Prostate gland (tissue), 2 donors: ENCODE measurements at regions not wholly inside any gene's neighbourhood (a gene's known extent, or its start where the extent isn't known, plus 50 kb on each side); places are given as distances from the start of the nearest gene placed in this dataset.

Source experiments
- DNase-seq: peaks from one replicate; pipeline ENCODE4 v3.0.0-alpha.2; 2019; ENCODE audit warnings: low spot score
- H3K27ac ChIP-seq, 2 donors: fragments of 200-600 bp; sonication (generic); 2 replicates each; pipeline ENCODE4 v1.5.1; 2017 to 2019
- H3K27me3 ChIP-seq: fragments of 200-600 bp; sonication (generic); replicated peaks from 2 replicates; pipeline ENCODE4 v1.5.1; 2019; ENCODE audit not compliant: insufficient read depth
- H3K36me3 ChIP-seq, 2 donors: fragments of 200-600 bp; sonication (generic); 1 replicate in 1 of 2; 2 replicates in 1 of 2; pipeline versions ENCODE4 v1.5.1 to v1.8.1; 2017 to 2019
- H3K4me1 ChIP-seq: fragments of 200-600 bp; sonication (generic); replicated peaks from 2 replicates; pipeline ENCODE4 v1.5.1; 2019
- H3K4me3 ChIP-seq, 2 donors: fragments of 200-600 bp; sonication (generic); 2 replicates each; pipeline ENCODE4 v1.5.1; 2017 to 2019
- H3K9me3 ChIP-seq: fragments of 200-600 bp; sonication (generic); 2 replicates; pipeline ENCODE4 v1.5.1; 2017
- POLR2A ChIP-seq: fragments of 450-650 bp; IDR thresholded peaks from one replicate; pipeline ENCODE4 v1.6.1; 2016; ENCODE audit warnings: antibody characterized with exemption, mild to moderate bottlenecking
- POLR2AphosphoS5 ChIP-seq: sonication (generic); formaldehyde crosslinking; IDR thresholded peaks from one replicate; pipeline ENCODE4 v1.6.1; 2017; ENCODE audit warnings: antibody characterized with exemption
- WGBS: methylation state at CpG from one replicate; pipeline ENCODE4 v1.1.5; 2018; 5-methylcytosine and 5-hydroxymethylcytosine counted together
- intact Hi-C: fragments of 100-400 bp; cut with DNase I; formaldehyde crosslinking; loops from one replicate; pipeline ENCODE4 v1.14.2; 2022
- TF ChIP-seq, protein P1 (sequence below), 4 experiments: fragments of 200-600 bp in 2 of 4; fragments of 450-650 bp in 2 of 4; sonication (generic) in 2 of 4; IDR thresholded peaks; 1 replicate in 3 of 4; 2 replicates in 1 of 4; pipeline ENCODE4 v1.5.1; 2016 to 2019; ENCODE audit warnings: antibody characterized with exemption in 4 of 4, mild to moderate bottlenecking in 2 of 4, moderate library complexity in 2 of 4

DNA sequence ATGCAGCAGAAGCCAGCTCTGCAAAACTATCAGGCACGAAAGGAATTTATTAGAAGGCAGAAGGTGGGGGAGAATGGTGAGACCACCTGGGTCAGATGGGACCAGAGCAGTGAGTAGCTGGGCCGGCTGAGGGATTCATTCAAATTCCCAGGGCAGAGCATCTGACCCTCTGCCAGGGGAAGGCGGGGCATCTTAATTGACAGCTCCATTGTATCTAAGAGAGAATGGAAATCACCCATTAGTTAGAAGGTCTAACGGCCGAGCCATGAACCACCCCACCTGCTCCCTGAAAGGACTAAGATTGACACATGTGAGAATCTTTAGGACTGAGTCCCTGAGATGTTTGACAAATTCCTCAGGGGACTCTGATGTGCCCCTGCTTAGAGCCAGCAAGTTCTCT, 83.7 kb downstream of the PHETA1 start:
- no peaks in the 10 kb centered on the region for H3K36me3 ChIP-seq
- intact Hi-C loops: no loop called here
- no peak overlapping the region for H3K4me3 ChIP-seq
- H3K4me1 ChIP-seq: no peaks in the 10 kb centered on the region
- no peak overlapping the region for H3K27ac ChIP-seq
- no peak for DNase-seq
- TF ChIP-seq POLR2A (no peak), POLR2AphosphoS5 (no peak)
- TF ChIP-seq, protein P1, sequence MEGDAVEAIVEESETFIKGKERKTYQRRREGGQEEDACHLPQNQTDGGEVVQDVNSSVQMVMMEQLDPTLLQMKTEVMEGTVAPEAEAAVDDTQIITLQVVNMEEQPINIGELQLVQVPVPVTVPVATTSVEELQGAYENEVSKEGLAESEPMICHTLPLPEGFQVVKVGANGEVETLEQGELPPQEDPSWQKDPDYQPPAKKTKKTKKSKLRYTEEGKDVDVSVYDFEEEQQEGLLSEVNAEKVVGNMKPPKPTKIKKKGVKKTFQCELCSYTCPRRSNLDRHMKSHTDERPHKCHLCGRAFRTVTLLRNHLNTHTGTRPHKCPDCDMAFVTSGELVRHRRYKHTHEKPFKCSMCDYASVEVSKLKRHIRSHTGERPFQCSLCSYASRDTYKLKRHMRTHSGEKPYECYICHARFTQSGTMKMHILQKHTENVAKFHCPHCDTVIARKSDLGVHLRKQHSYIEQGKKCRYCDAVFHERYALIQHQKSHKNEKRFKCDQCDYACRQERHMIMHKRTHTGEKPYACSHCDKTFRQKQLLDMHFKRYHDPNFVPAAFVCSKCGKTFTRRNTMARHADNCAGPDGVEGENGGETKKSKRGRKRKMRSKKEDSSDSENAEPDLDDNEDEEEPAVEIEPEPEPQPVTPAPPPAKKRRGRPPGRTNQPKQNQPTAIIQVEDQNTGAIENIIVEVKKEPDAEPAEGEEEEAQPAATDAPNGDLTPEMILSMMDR (IDR thresholded peaks at IDR 0.05): no peak
- H3K27me3 ChIP-seq: no peaks in the 10 kb centered on the region
- H3K9me3 ChIP-seq: no peaks in the 10 kb centered on the region
- 54% methylated on average over 5 of the region's 5 CpGs for WGBS

DNA sequence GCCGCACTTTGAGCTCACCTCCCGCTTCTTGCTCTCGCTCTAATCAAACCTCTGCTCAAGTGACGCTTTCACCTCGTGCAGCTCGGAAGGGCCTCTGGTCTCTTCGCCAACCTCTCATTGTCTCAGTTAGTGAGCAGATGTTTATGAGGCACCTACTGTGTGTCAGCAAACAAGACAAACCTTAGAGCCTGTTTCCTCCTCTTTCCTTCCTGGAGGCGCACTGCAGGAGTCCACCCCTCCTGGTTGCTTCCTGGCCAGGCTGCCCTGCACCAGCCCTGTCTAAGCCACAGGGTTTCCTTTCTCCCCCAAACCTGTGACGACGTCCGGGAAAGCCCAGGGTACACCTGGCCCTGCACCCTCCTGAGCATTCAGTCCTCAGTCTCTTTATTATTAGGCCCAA, 84.2 kb downstream of the PHETA1 start:
- H3K4me3 ChIP-seq: no peak overlapping the region
- no peaks in the 10 kb centered on the region for H3K9me3 ChIP-seq
- no peaks in the 10 kb centered on the region for H3K27me3 ChIP-seq
- TF ChIP-seq POLR2AphosphoS5 (no peak), POLR2A (no peak)
- TF ChIP-seq, protein P1 (IDR thresholded peaks at IDR 0.05): no peak
- 80% methylated on average over 11 of the region's 11 CpGs for WGBS
- DNase-seq: no peak
- intact Hi-C loops: no loop called here
- H3K36me3 ChIP-seq: no peaks in the 10 kb centered on the region
- H3K27ac ChIP-seq: no peak overlapping the region
- H3K4me1 ChIP-seq: no peaks in the 10 kb centered on the region

DNA sequence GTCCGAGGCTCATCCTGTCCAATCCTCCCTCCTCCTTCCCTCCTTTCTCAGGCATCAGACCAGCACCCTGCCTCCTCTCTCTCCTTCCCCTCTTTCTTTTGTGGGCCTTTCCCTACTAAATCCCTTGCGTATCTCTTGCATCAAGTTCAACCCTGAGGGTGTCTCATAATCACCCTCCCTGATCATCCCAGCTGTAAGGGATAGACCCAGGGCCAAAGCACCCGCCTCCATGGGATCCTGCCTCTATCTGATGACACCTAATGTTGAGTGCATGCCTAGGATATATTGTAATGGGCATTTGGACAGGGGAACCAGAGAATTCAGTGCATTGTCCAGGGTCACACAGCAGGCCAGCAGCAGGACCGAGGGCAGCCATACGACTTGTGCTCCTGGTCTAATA, 84.9 kb downstream of the PHETA1 start:
- Histone ChIP-seq H3K36me3 (no peaks in the 10 kb centered on the region), H3K4me3 (no peak overlapping the region), H3K9me3 (no peaks in the 10 kb centered on the region), H3K4me1 (no peaks in the 10 kb centered on the region), H3K27me3 (no peaks in the 10 kb centered on the region), H3K27ac (no peak overlapping the region)
- TF ChIP-seq, protein P1 (IDR thresholded peaks at IDR 0.05): no peak
- no peak for TF ChIP-seq POLR2AphosphoS5
- intact Hi-C loops: no loop called here
- DNase-seq: no peak
- WGBS: 93% methylated on average over 5 of the region's 5 CpGs

DNA sequence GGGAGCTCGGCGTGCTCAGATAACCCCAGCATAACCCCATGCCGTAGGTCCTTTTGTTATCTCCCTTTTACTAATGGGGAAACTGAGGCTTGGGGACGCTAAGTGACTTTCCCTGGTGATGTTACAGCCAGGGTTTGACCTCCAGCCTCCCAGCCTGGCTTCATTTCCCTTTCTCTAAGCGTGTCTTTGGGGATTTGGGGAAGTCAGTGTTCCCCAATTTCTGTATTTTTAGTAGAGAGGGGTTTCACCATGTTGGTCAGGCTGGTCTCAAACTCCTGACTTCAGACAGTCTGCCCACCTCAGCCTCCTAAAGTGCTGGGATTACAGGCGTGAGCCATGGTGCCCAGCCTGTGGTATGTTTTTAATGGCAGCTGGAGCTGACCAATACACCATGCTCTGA, 85.4 kb downstream of the PHETA1 start:
- Histone ChIP-seq H3K27ac (no peak overlapping the region), H3K4me1 (no peaks in the 10 kb centered on the region), H3K4me3 (no peak overlapping the region), H3K27me3 (no peaks in the 10 kb centered on the region), H3K9me3 (no peaks in the 10 kb centered on the region), H3K36me3 (no peaks in the 10 kb centered on the region)
- TF ChIP-seq POLR2AphosphoS5 (no peak), POLR2A (no peak)
- TF ChIP-seq, protein P1 (IDR thresholded peaks at IDR 0.05): no peak
- no peak for DNase-seq
- 88% methylated on average over 6 of the region's 6 CpGs for WGBS
- intact Hi-C loops: no loop called here

DNA sequence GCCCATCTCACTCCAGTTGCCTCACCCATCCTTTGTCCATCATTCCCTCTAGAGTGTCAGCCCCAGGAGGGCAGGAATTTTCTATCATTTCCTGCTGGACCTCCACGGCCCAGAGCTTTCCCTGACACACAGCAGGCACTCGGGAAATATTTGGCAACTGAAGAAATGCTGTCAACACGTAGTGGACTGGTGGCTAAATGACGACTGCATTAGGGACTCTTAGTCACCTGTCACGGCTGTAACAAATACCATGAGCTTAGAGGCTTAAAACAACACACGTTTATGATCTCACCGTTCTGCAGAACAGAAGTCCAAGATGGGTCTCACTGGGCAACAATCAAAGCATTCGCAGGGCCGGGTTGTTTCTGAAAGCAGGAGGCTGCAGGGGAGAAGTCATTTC, 91.3 kb downstream of the PHETA1 start:
- H3K27me3 ChIP-seq: no peaks in the 10 kb centered on the region
- H3K27ac ChIP-seq: no peak overlapping the region
- TF ChIP-seq, protein P1 (IDR thresholded peaks at IDR 0.05): no peak
- no peak for TF ChIP-seq POLR2A
- no peak for TF ChIP-seq POLR2AphosphoS5
- H3K36me3 ChIP-seq: no peaks in the 10 kb centered on the region
- no peaks in the 10 kb centered on the region for H3K4me1 ChIP-seq
- H3K9me3 ChIP-seq: no peaks in the 10 kb centered on the region
- H3K4me3 ChIP-seq: no peak overlapping the region
- intact Hi-C loops: no loop called here
- WGBS: 69% methylated on average over 9 of the region's 9 CpGs
- no peak for DNase-seq
